Peyer's patch (tissue), 4 donors: ENCODE measurements at regions not wholly inside any gene's neighbourhood (a gene's known extent, or its start where the extent isn't known, plus 50 kb on each side); places are given as distances from the start of the nearest gene placed in this dataset.

Experiments used
- CTCF ChIP-seq, 6 experiments: fragments of 450-650 bp in 4 of 6; fragments of 200-600 bp in 2 of 6; sonication (generic) in 1 of 6; IDR thresholded peaks; one replicate each; pipeline ENCODE4 v1.5.1; 2017 to 2019; ENCODE audit warnings: antibody characterized with exemption in 6 of 6, mild to moderate bottlenecking in 3 of 6, moderate library complexity in 1 of 6
- POLR2A ChIP-seq, 2 donors: fragments of 450-650 bp; IDR thresholded peaks; one replicate each; pipeline ENCODE4 v1.5.1; 2017; ENCODE audit warnings: antibody characterized with exemption in 2 of 2, mild to moderate bottlenecking in 2 of 2, moderate library complexity in 2 of 2

GRCh38 chr22:48855593-48856307 lies 971.9 kb downstream of the BRD1 start:
- TF ChIP-seq CTCF (IDR thresholded peaks at IDR 0.05) = no peak
- no peak for TF ChIP-seq POLR2A (IDR thresholded peaks at IDR 0.05)
